Thymus (tissue), 11 donors: ENCODE measurements at regions not wholly inside any gene's neighbourhood (a gene's known extent, or its start where the extent isn't known, plus 50 kb on each side); places are given as distances from the start of the nearest gene placed in this dataset.

Experiments used
- DNase-seq, 9 donors: peaks; one replicate each; pipeline ENCODE4 v3.0.0-alpha.2; 2013; ENCODE audit warnings: low spot score in 9 of 9, low read depth in 6 of 9, missing footprints in 1 of 9
- H3K27ac ChIP-seq, 2 donors: one replicate each; pipeline ENCODE4 v1.5.1; 2013; ENCODE audit warnings: control low read depth in 1 of 2, low read depth in 1 of 2, low read length in 1 of 2, mild to moderate bottlenecking in 1 of 2, moderate library complexity in 1 of 2
- H3K27me3 ChIP-seq, 2 donors: one replicate each; pipeline ENCODE4 v1.5.1; 2013; ENCODE audit warnings: low read length in 1 of 2; ENCODE audit not compliant: control insufficient read depth in 2 of 2, insufficient read depth in 1 of 2
- H3K36me3 ChIP-seq, 2 donors: one replicate each; pipeline ENCODE4 v1.5.1; 2013; ENCODE audit warnings: low read length in 1 of 2, mild to moderate bottlenecking in 1 of 2, moderate library complexity in 1 of 2; ENCODE audit not compliant: control insufficient read depth in 2 of 2, insufficient read depth in 2 of 2
- H3K4me1 ChIP-seq, 2 donors: one replicate each; pipeline ENCODE4 v1.5.1; 2013; ENCODE audit warnings: low read length in 2 of 2; ENCODE audit not compliant: control insufficient read depth in 2 of 2, insufficient read depth in 2 of 2
- H3K4me3 ChIP-seq, 2 donors: one replicate each; pipeline ENCODE4 v1.5.1; 2013; ENCODE audit warnings: low read length in 2 of 2, control low read depth in 1 of 2, mild to moderate bottlenecking in 1 of 2
- H3K9me3 ChIP-seq, 2 donors: one replicate each; pipeline ENCODE4 v1.5.1; 2013; ENCODE audit warnings: low read length in 1 of 2, mild to moderate bottlenecking in 1 of 2; ENCODE audit not compliant: control insufficient read depth in 2 of 2, insufficient read depth in 1 of 2
- WGBS: extraction: QIAGEN DNeasy Blood & Tissue Kit; methylation state at CpG from one replicate; pipeline ENCODE4 v1.1.7; 2013; 5-methylcytosine and 5-hydroxymethylcytosine counted together
- donor health status: healthy.

- 95% methylated on average over 11 of the region's 11 CpGs for WGBS
- no peaks in the 10 kb centered on the region for H3K9me3 ChIP-seq
Measured at GRCh38 chr11:112801025-112801816, 160.0 kb upstream of the NCAM1 start.

GRCh38 chr11:112801817-112802088 lies 159.5 kb upstream of the NCAM1 start:
- WGBS: 85% methylated on average over 5 of the region's 5 CpGs
- no peak overlapping the region for H3K27ac ChIP-seq

More at GRCh38 chr11:112801025-112801816, 160.0 kb upstream of the NCAM1 start:
- Histone ChIP-seq H3K36me3 (no peaks in the 10 kb centered on the region), H3K27me3 (no peaks in the 10 kb centered on the region), H3K4me1 (no peaks in the 10 kb centered on the region), H3K27ac (no peak overlapping the region), H3K4me3 (no peak overlapping the region)
- no peak for DNase-seq

DNA sequence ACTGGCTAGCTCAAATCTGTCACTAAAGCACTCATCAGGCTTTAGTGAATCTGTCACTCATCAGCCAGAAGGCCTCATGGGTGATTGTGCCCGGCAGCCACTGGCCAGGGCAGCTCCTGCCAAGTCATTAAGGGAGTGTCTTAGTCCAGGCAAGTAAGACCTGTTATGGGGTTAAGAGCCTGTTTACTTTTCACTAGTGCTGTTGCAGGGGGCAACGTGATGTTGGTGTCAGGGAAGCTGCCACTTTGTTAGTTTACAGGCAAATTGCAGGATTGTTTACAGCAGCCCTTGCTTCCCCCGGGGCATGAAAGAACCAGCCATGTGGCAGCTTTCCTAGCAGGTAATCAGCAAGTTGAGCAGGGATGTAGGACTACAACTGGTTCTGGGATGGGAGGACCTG lies 155.6 kb upstream of the NCAM1 start:
- no peak overlapping the region for H3K27ac ChIP-seq
- H3K4me3 ChIP-seq: no peak overlapping the region
- H3K36me3 ChIP-seq: no peaks in the 10 kb centered on the region
- H3K27me3 ChIP-seq: no peaks in the 10 kb centered on the region
- 60% methylated on average over 3 of the region's 3 CpGs for WGBS
- H3K9me3 ChIP-seq: no peaks in the 10 kb centered on the region
- DNase-seq: no peak
- no peaks in the 10 kb centered on the region for H3K4me1 ChIP-seq

More at GRCh38 chr11:112801817-112802088, 159.5 kb upstream of the NCAM1 start:
- H3K4me3 ChIP-seq: no peak overlapping the region
- H3K4me1 ChIP-seq: no peaks in the 10 kb centered on the region
- H3K9me3 ChIP-seq: no peaks in the 10 kb centered on the region
- H3K27me3 ChIP-seq: no peaks in the 10 kb centered on the region
- no peaks in the 10 kb centered on the region for H3K36me3 ChIP-seq
- no peak for DNase-seq

DNA sequence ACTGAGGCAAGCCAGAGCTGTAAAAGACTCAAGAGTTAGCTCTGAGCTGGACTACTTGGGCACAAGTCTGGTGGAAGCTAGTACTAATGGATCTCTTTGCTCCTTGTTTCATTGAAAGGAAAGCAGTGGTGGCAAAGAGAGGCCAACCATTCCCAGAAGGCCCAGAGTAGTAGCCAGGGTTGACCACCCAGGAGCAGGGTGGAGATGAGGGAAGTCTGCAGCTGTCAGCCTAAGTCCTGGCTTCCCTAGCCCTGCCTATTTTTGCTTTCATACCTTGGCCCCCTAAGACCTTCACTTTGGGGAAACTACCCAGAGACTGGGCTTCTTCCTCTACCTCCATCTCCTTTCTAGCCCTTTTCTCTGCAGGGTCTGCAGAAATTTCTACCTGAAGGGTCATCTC lies 155.0 kb upstream of the NCAM1 start:
- H3K4me3 ChIP-seq: no peak overlapping the region
- H3K4me1 ChIP-seq: no peaks in the 10 kb centered on the region
- no peaks in the 10 kb centered on the region for H3K27me3 ChIP-seq
- DNase-seq: no peak
- H3K9me3 ChIP-seq: no peaks in the 10 kb centered on the region
- H3K27ac ChIP-seq: no peak overlapping the region
- no peaks in the 10 kb centered on the region for H3K36me3 ChIP-seq

GRCh38 chr11:112806876-112807275 lies 154.3 kb upstream of the NCAM1 start:
- no peak for DNase-seq
- Histone ChIP-seq H3K9me3 (no peaks in the 10 kb centered on the region), H3K27me3 (no peaks in the 10 kb centered on the region), H3K27ac (no peak overlapping the region), H3K4me3 (no peak overlapping the region), H3K36me3 (no peaks in the 10 kb centered on the region), H3K4me1 (no peaks in the 10 kb centered on the region)
- WGBS: 55% methylated on average over 3 of the region's 3 CpGs

GRCh38 chr11:112809429-112809828 lies 151.8 kb upstream of the NCAM1 start:
- WGBS: 78% methylated on average over 2 of the region's 2 CpGs
- no peak for DNase-seq
- H3K4me1 ChIP-seq: no peaks in the 10 kb centered on the region
- no peaks in the 10 kb centered on the region for H3K27me3 ChIP-seq
- H3K36me3 ChIP-seq: no peaks in the 10 kb centered on the region
- H3K9me3 ChIP-seq: no peaks in the 10 kb centered on the region
- no peak overlapping the region for H3K4me3 ChIP-seq
- no peak overlapping the region for H3K27ac ChIP-seq

GRCh38 chr11:112810951-112811350 lies 150.3 kb upstream of the NCAM1 start:
- DNase-seq: no peak
- Histone ChIP-seq H3K4me3 (no peak overlapping the region), H3K27me3 (no peaks in the 10 kb centered on the region), H3K9me3 (no peaks in the 10 kb centered on the region), H3K4me1 (no peaks in the 10 kb centered on the region), H3K27ac (no peak overlapping the region), H3K36me3 (no peaks in the 10 kb centered on the region)
- WGBS: 71% methylated on average over 2 of the region's 2 CpGs

GRCh38 chr11:112811783-112812182 lies 149.4 kb upstream of the NCAM1 start:
- Histone ChIP-seq H3K4me3 (no peak overlapping the region), H3K9me3 (no peaks in the 10 kb centered on the region), H3K27ac (no peak overlapping the region), H3K4me1 (no peaks in the 10 kb centered on the region), H3K27me3 (no peaks in the 10 kb centered on the region), H3K36me3 (no peaks in the 10 kb centered on the region)
- DNase-seq: no peak
- 90% methylated on average over 4 of the region's 4 CpGs for WGBS

- Histone ChIP-seq H3K36me3 (no peaks in the 10 kb centered on the region), H3K27ac (no peak overlapping the region), H3K27me3 (no peaks in the 10 kb centered on the region), H3K4me1 (no peaks in the 10 kb centered on the region), H3K9me3 (no peaks in the 10 kb centered on the region), H3K4me3 (no peak overlapping the region)
- no peak for DNase-seq
- WGBS: 53% methylated on average over 2 of the region's 2 CpGs
Measured at GRCh38 chr11:112812729-112813128, 148.5 kb upstream of the NCAM1 start.
